H1 (cell line): ENCODE measurements at regions not wholly inside any gene's neighbourhood (a gene's known extent, or its start where the extent isn't known, plus 50 kb on each side); places are given as distances from the start of the nearest gene placed in this dataset.

ENCODE experiments used
- CTCF ChIA-PET: fragments of 300-600 bp; sonication (Branson Sonifier 250); formaldehyde crosslinking; loops from one replicate; lab custom pipeline; 2021; ENCODE audit not compliant: partially characterized antibody; lab: Charles Lee
- POLR2A ChIA-PET: fragments of 300-600 bp; sonication (Branson Sonifier 250); formaldehyde crosslinking; loops from one replicate; lab custom pipeline; 2021; ENCODE audit warnings: inconsistent platforms; ENCODE audit not compliant: partially characterized antibody; lab: Charles Lee
- DNase-seq, 2 experiments: peaks; one replicate each; pipeline versions ENCODE4 v3.0.0 to v3.0.0-alpha.2; 2010 to 2022; ENCODE audit warnings: low spot score in 2 of 2, low read depth in 1 of 2, mixed read lengths in 1 of 2
- FAIRE-seq: peaks from 2 replicates; lab custom pipeline; 2011; peaks lifted over from hg19 to GRCh38; lab: Jason Lieb, UNC
- H2AFZ ChIP-seq: 2 replicates; pipeline ENCODE4 v1.8.1; 2012; ENCODE audit warnings: low read length, inconsistent platforms
- H2AK5ac ChIP-seq: 2 replicates; pipeline ENCODE4 v1.6.1; 2013; ENCODE audit warnings: low read depth, low read length
- H2BK120ac ChIP-seq: replicated peaks from 2 replicates; pipeline ENCODE3; 2013; ENCODE audit warnings: low read depth, low read length, inconsistent platforms
- H2BK12ac ChIP-seq: 2 replicates; pipeline ENCODE4 v1.6.1; 2013; ENCODE audit warnings: low read depth, low read length
- H2BK15ac ChIP-seq: 2 replicates; pipeline ENCODE4 v1.6.1; 2013; ENCODE audit warnings: low read length
- H2BK20ac ChIP-seq: 2 replicates; pipeline ENCODE4 v1.6.1; 2013; ENCODE audit warnings: low read length
- H2BK5ac ChIP-seq: 2 replicates; pipeline ENCODE4 v1.6.1; 2013; ENCODE audit warnings: low read depth, low read length
- H3K14ac ChIP-seq: 2 replicates; pipeline ENCODE4 v1.6.1; 2013; ENCODE audit warnings: inconsistent platforms; ENCODE audit not compliant: insufficient read length
- H3K18ac ChIP-seq: 2 replicates; pipeline ENCODE4 v1.6.1; 2013; ENCODE audit warnings: low read length; ENCODE audit errors: extremely low read depth
- H3K23ac ChIP-seq: 2 replicates; pipeline ENCODE4 v1.6.1; 2013; ENCODE audit warnings: inconsistent platforms; ENCODE audit not compliant: insufficient read length
- H3K23me2 ChIP-seq: 2 replicates; pipeline ENCODE4 v1.6.1; 2013; ENCODE audit warnings: low read depth, low read length
- H3K27ac ChIP-seq: 2 replicates; pipeline ENCODE4 v1.6.1; 2011; ENCODE audit warnings: low read depth, low read length, inconsistent platforms
- H3K27me3 ChIP-seq, 4 experiments: replicated peaks in 1 of 4; 1 replicate in 1 of 4; 2 replicates in 3 of 4; pipeline versions ENCODE4 v1.6.1 to v1.8.1; 2011 to 2013; ENCODE audit warnings: low read length in 3 of 4, mild to moderate bottlenecking in 3 of 4, inconsistent platforms in 2 of 4, mixed read lengths in 2 of 4, moderate library complexity in 1 of 4; ENCODE audit not compliant: control insufficient read depth in 3 of 4, insufficient read depth in 3 of 4; ENCODE audit errors: extremely low read depth in 1 of 4
- H3K36me3 ChIP-seq, 4 experiments: 2 replicates each; pipeline versions ENCODE4 v1.6.1 to v1.8.1; 2011 to 2013; ENCODE audit warnings: mild to moderate bottlenecking in 4 of 4, low read length in 3 of 4, moderate library complexity in 2 of 4, control low read depth in 1 of 4, inconsistent platforms in 1 of 4; ENCODE audit not compliant: insufficient read depth in 4 of 4, control insufficient read depth in 2 of 4
- H3K4ac ChIP-seq: replicated peaks from 2 replicates; pipeline ENCODE3; 2013; ENCODE audit warnings: low read length, low read depth, mixed read lengths, inconsistent platforms; ENCODE audit not compliant: insufficient read length
- H3K4me1 ChIP-seq, 4 experiments: replicated peaks in 1 of 4; 1 replicate in 1 of 4; 2 replicates in 3 of 4; pipeline versions ENCODE4 v1.6.1 to v1.8.1; 2011 to 2013; ENCODE audit warnings: low read length in 3 of 4, inconsistent platforms in 2 of 4, mixed read lengths in 1 of 4; ENCODE audit not compliant: insufficient read depth in 4 of 4, control insufficient read depth in 3 of 4
- H3K4me2 ChIP-seq, 2 experiments: 2 replicates each; pipeline versions ENCODE4 v1.6.1 to v1.8.1; 2011 to 2013; ENCODE audit warnings: low read depth in 2 of 2, low read length in 2 of 2, control low read depth in 1 of 2, inconsistent platforms in 1 of 2, mild to moderate bottlenecking in 1 of 2; ENCODE audit not compliant: insufficient read depth in 1 of 2
- H3K4me3 ChIP-seq, 4 experiments: fragments of 200-600, 300-600 bp in 1 of 4; sonication (generic), shearing (Covaris generic), sonication (Bioruptor Twin) in 1 of 4; 2 replicates each; pipeline versions ENCODE4 v1.5.1 to v1.8.1; 2011 to 2016; ENCODE audit warnings: low read length in 4 of 4, low read depth in 3 of 4, control low read depth in 2 of 4, inconsistent platforms in 2 of 4, mild to moderate bottlenecking in 2 of 4, mixed read lengths in 1 of 4, moderate library complexity in 1 of 4; ENCODE audit not compliant: insufficient read depth in 2 of 4; ENCODE audit errors: extremely low read depth in 1 of 4
- H3K56ac ChIP-seq: replicated peaks from 2 replicates; pipeline ENCODE3; 2013; ENCODE audit warnings: low read depth, mild to moderate bottlenecking, mixed read lengths, low read length, inconsistent platforms; ENCODE audit not compliant: insufficient read length
- H3K79me1 ChIP-seq: 2 replicates; pipeline ENCODE4 v1.6.1; 2013; ENCODE audit warnings: low read depth, low read length, control low read depth
- H3K79me2 ChIP-seq, 2 experiments: 2 replicates each; pipeline versions ENCODE4 v1.6.1 to v1.8.1; 2012 to 2013; ENCODE audit warnings: low read length in 2 of 2, mild to moderate bottlenecking in 2 of 2, inconsistent platforms in 1 of 2; ENCODE audit not compliant: insufficient read depth in 2 of 2, control insufficient read depth in 1 of 2
- H3K9ac ChIP-seq, 4 experiments: replicated peaks in 1 of 4; 1 replicate in 1 of 4; 2 replicates in 3 of 4; pipeline versions ENCODE4 v1.6.1 to v1.8.1; 2011 to 2013; ENCODE audit warnings: low read depth in 3 of 4, low read length in 3 of 4, control low read depth in 2 of 4, mild to moderate bottlenecking in 2 of 4, moderate library complexity in 2 of 4, inconsistent platforms in 1 of 4; ENCODE audit errors: extremely low read depth in 1 of 4
- H3K9me3 ChIP-seq, 2 experiments: 2 replicates each; pipeline versions ENCODE4 v1.6.1 to v1.8.1; 2012 to 2013; ENCODE audit warnings: mild to moderate bottlenecking in 2 of 2, moderate library complexity in 2 of 2, control low read depth in 1 of 2, inconsistent platforms in 1 of 2, low read depth in 1 of 2, low read length in 1 of 2, mixed read lengths in 1 of 2; ENCODE audit not compliant: insufficient read depth in 2 of 2
- H4K20me1 ChIP-seq, 2 experiments: replicated peaks in 1 of 2; 2 replicates each; pipeline versions ENCODE3 to v1.8.1; 2011 to 2013; ENCODE audit warnings: inconsistent platforms in 2 of 2, low read length in 2 of 2, mild to moderate bottlenecking in 1 of 2; ENCODE audit not compliant: insufficient read depth in 2 of 2, control insufficient read depth in 1 of 2
- H4K5ac ChIP-seq: 2 replicates; pipeline ENCODE4 v1.6.1; 2013; ENCODE audit warnings: low read length, low read depth, mixed read lengths, inconsistent platforms; ENCODE audit not compliant: insufficient read length
- H4K8ac ChIP-seq: 2 replicates; pipeline ENCODE4 v1.8.0; 2013; ENCODE audit warnings: mild to moderate bottlenecking, moderate library complexity, low read length, inconsistent platforms; ENCODE audit not compliant: insufficient read depth; ENCODE audit errors: extremely low read depth
- H4K91ac ChIP-seq: replicated peaks from 2 replicates; pipeline ENCODE3; 2013; ENCODE audit warnings: low read length, mixed read lengths, inconsistent platforms; ENCODE audit not compliant: insufficient read length
- ATF2 ChIP-seq: IDR thresholded peaks from 2 replicates; pipeline ENCODE4 v1.6.1; 2012; ENCODE audit warnings: low read length, inconsistent platforms
- POU5F1 ChIP-seq: IDR thresholded peaks from 2 replicates; pipeline ENCODE4 v1.6.1; 2011; ENCODE audit warnings: low read depth, mild to moderate bottlenecking, low read length, moderate library complexity
- ZNF274 ChIP-seq: IDR thresholded peaks from 2 replicates; pipeline ENCODE4 v1.7.0; 2012; ENCODE audit warnings: low read length, borderline replicate concordance; ENCODE audit errors: extremely low read depth
- WGBS, 2 experiments: shearing (Covaris generic) in 1 of 2; methylation state at CpG; one replicate each; pipeline versions ENCODE4 v1.1.6 to v1.1.7; 2013 to 2015; ENCODE audit warnings: low lambda C conversion rate in 2 of 2, mixed read lengths in 2 of 2, inconsistent platforms in 1 of 2, low coverage in 1 of 2, missing lambda C conversion rate in 1 of 2; ENCODE audit not compliant: insufficient replicate concordance in 2 of 2, insufficient coverage in 1 of 2, insufficient read length in 1 of 2; ENCODE audit errors: extremely low coverage in 1 of 2, missing lambda C conversion rate in 1 of 2; 5-methylcytosine and 5-hydroxymethylcytosine counted together

DNA sequence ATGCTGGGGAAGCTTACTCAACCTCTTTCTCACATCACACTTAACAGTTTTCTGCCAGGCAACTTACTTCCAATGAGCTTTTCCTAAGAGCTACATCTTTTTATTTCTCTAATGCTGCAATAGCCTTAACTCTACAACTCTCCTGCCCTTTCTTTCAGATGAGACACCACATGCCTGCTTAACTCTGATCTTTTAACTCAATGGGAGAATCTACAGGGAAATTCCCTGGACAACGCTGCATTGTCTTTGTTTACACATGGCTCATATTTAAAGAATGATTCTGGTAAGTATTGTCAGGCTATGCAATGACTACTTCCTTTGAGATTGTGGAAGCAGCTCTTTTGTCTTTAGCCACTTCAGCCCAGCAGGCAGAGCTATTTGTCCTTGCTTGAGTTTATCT is 353.1 kb upstream of the BCHE start:
- H3K27me3 ChIP-seq: no peaks in the 10 kb centered on the region
- H2BK20ac ChIP-seq: no peak overlapping the region
- no peaks in the 10 kb centered on the region for H3K36me3 ChIP-seq
- no peak overlapping the region for H4K8ac ChIP-seq
- CTCF ChIA-PET: interaction anchor here (1.3 kb wide), 1 partner anchor 16 kb away, joined by 3 read pairs; no protein-coding TSS in a partner anchor
- no peak overlapping the region for H3K14ac ChIP-seq
- H2AFZ ChIP-seq: peak overlapping the region; percentile 89
- no peaks in the 10 kb centered on the region; the same call in 1 of the 2 replicates for H3K23me2 ChIP-seq
- no peaks in the 10 kb centered on the region for H3K9me3 ChIP-seq
- no peak overlapping the region for H3K4me3 ChIP-seq
- H2BK120ac ChIP-seq: no peak overlapping the region
- no peak overlapping the region for H4K5ac ChIP-seq
- no peak overlapping the region for H3K27ac ChIP-seq
- POLR2A ChIA-PET: no interaction called here
- FAIRE-seq: no peak
- H3K4me2 ChIP-seq: no peak overlapping the region
- H2BK15ac ChIP-seq: no peak overlapping the region
- WGBS, 2 experiments: 50% methylated on average over 1 of the region's 1 CpG; no CpG with 5 or more reads in 1 of the 2 experiments
- no peaks in the 10 kb centered on the region for H3K79me1 ChIP-seq
- H3K79me2 ChIP-seq: no peaks in the 10 kb centered on the region
- H3K18ac ChIP-seq: no peak overlapping the region
- H2BK12ac ChIP-seq: no peak overlapping the region
- no peak for TF ChIP-seq ZNF274
- TF ChIP-seq POU5F1: no peak
- no peak for TF ChIP-seq ATF2
- no peak overlapping the region for H3K9ac ChIP-seq
- no peak overlapping the region for H4K91ac ChIP-seq
- H2BK5ac ChIP-seq: no peak overlapping the region
- H2AK5ac ChIP-seq: no peak overlapping the region
- DNase-seq: peak in 1 of 2 experiments; percentile 15
- H3K56ac ChIP-seq: no peak overlapping the region
- H4K20me1 ChIP-seq: no peaks in the 10 kb centered on the region
- no peak overlapping the region for H3K4ac ChIP-seq
- no peak overlapping the region for H3K23ac ChIP-seq
- peaks cover 0 to 3% (median 0%) of the 10 kb centered on the region in 4 experiments; a peak in 2 of 7 replicates for H3K4me1 ChIP-seq
